Neural cell (in vitro differentiated cells): ENCODE measurements at regions not wholly inside any gene's neighbourhood (a gene's known extent, or its start where the extent isn't known, plus 50 kb on each side); places are given as distances from the start of the nearest gene placed in this dataset.

Experiments used
- H2AFZ ChIP-seq: fragments of 200-600, 300-800 bp; sonication (generic), shearing (Covaris generic); 2 replicates; pipeline ENCODE4 v1.6.0; 2014; ENCODE audit warnings: low read depth, mild to moderate bottlenecking, antibody characterized with exemption, low read length, moderate library complexity
- H3F3A ChIP-seq: fragments of 200-600 bp; shearing (Covaris generic); 2 replicates; pipeline ENCODE4 v1.6.1; 2016; ENCODE audit warnings: mild to moderate bottlenecking, moderate library complexity, mixed read lengths, antibody characterized with exemption, low read length; ENCODE audit not compliant: insufficient read depth, poor library complexity, severe bottlenecking
- H3K27ac ChIP-seq: fragments of 200-600, 300-800 bp; sonication (generic), shearing (Covaris generic); 2 replicates; pipeline ENCODE4 v1.5.1; 2014; ENCODE audit warnings: mild to moderate bottlenecking, low read length, moderate library complexity
- H3K27me3 ChIP-seq: fragments of 300-800, 200-600 bp; sonication (generic), shearing (Covaris generic); 2 replicates; pipeline ENCODE4 v1.6.0; 2014; ENCODE audit warnings: mild to moderate bottlenecking, low read depth, low read length, moderate library complexity; ENCODE audit not compliant: insufficient read depth
- H3K36me3 ChIP-seq: fragments of 300-800, 200-600 bp; sonication (generic), shearing (Covaris generic); 2 replicates; pipeline ENCODE4 v1.5.1; 2014; ENCODE audit warnings: mild to moderate bottlenecking, antibody characterized with exemption, low read length, moderate library complexity; ENCODE audit not compliant: insufficient read depth
- H3K4me2 ChIP-seq: fragments of 300-800, 200-600 bp; sonication (generic), shearing (Covaris generic); 2 replicates; pipeline ENCODE4 v1.6.0; 2014; ENCODE audit warnings: mild to moderate bottlenecking, low read length
- H3K4me3 ChIP-seq: fragments of 300-800, 200-600 bp; sonication (generic), shearing (Covaris generic); 2 replicates; pipeline ENCODE4 v1.5.1; 2014; ENCODE audit warnings: mild to moderate bottlenecking, low read length, moderate library complexity
- H3K79me2 ChIP-seq: fragments of 200-600 bp; shearing (Covaris generic); replicated peaks from 2 replicates; pipeline ENCODE4 v1.6.0; 2014; ENCODE audit warnings: mild to moderate bottlenecking, low read length, moderate library complexity; ENCODE audit not compliant: insufficient read depth
- H3K9ac ChIP-seq: fragments of 300-800, 200-600 bp; sonication (generic), shearing (Covaris generic); 2 replicates; pipeline ENCODE4 v1.6.1; 2016; ENCODE audit warnings: mild to moderate bottlenecking, low read length, mixed read lengths
- H3K9me2 ChIP-seq: fragments of 200-600 bp; shearing (Covaris generic); 2 replicates; pipeline ENCODE4 v1.6.1; 2016; ENCODE audit warnings: mild to moderate bottlenecking, low read length, mixed read lengths; ENCODE audit not compliant: insufficient read depth
- H3K9me3 ChIP-seq: fragments of 200-600, 300-800 bp; sonication (generic), shearing (Covaris generic); 2 replicates; pipeline ENCODE4 v1.6.1; 2016; ENCODE audit warnings: mild to moderate bottlenecking, mixed run types, low read length, moderate library complexity, mixed read lengths
- H4K20me1 ChIP-seq: fragments of 200-600 bp; shearing (Covaris generic); 2 replicates; pipeline ENCODE4 v1.6.1; 2016; ENCODE audit warnings: mild to moderate bottlenecking, mixed run types; ENCODE audit not compliant: insufficient read depth
- EP300 ChIP-seq: fragments of 450-650 bp; conservative IDR thresholded peaks from 2 replicates; pipeline ENCODE4 v1.6.1; 2014; ENCODE audit warnings: antibody characterized with exemption, mild to moderate bottlenecking, moderate library complexity; ENCODE audit not compliant: poor library complexity, severe bottlenecking
- EZH2 ChIP-seq: fragments of 200-600, 300-800 bp; shearing (Covaris generic), sonication (generic); IDR thresholded peaks from 2 replicates; pipeline ENCODE4 v1.6.1; 2014; ENCODE audit warnings: antibody characterized with exemption, low read length, borderline replicate concordance, mild to moderate bottlenecking; ENCODE audit not compliant: insufficient read depth, poor library complexity, severe bottlenecking
- MXI1 ChIP-seq: fragments of 450-650 bp; conservative IDR thresholded peaks from 2 replicates; pipeline ENCODE4 v1.6.1; 2014; ENCODE audit warnings: antibody characterized with exemption, mild to moderate bottlenecking; ENCODE audit not compliant: poor library complexity, severe bottlenecking
- POLR2AphosphoS5 ChIP-seq: IDR thresholded peaks from 2 replicates; pipeline ENCODE4 v1.6.1; 2012
- RAD21 ChIP-seq: fragments of 450-650 bp; conservative IDR thresholded peaks from 2 replicates; pipeline ENCODE4 v1.6.1; 2014; ENCODE audit warnings: antibody characterized with exemption, mild to moderate bottlenecking, moderate library complexity
- SMC3 ChIP-seq: fragments of 450-650 bp; conservative IDR thresholded peaks from 2 replicates; pipeline ENCODE4 v1.6.1; 2014; ENCODE audit warnings: antibody characterized with exemption, mild to moderate bottlenecking, moderate library complexity; ENCODE audit not compliant: poor library complexity
- TAF1 ChIP-seq: IDR thresholded peaks from 2 replicates; pipeline ENCODE4 v1.6.1; 2012; ENCODE audit warnings: low read depth
- TF ChIP-seq, protein P1 (sequence below): fragments of 450-650 bp; IDR thresholded peaks from 2 replicates; pipeline ENCODE4 v1.5.1; 2014; ENCODE audit warnings: antibody characterized with exemption, mild to moderate bottlenecking, moderate library complexity; ENCODE audit not compliant: poor library complexity, severe bottlenecking
- TF ChIP-seq, protein P2 (sequence below): IDR thresholded peaks from 2 replicates; pipeline ENCODE4 v1.6.1; 2012; ENCODE audit warnings: borderline replicate concordance

DNA sequence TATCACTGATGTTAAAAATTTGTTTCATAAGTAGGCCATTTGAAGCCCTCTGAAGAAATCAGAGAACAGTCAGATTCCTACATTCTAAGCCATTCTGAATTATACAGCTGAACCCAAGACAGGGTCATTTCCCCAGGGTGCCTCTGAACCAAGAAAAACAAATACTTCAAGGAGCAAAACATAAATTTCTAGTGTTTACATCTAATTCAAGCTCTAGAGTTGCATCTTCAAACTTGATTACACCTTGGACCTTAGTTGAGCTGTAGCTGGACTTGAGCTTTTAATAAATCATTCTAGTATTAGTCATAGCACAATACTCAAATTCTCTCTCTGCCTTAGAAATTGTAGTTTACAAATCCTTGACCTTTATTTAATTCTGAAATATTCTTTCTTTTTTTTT lies 87.6 kb upstream of the IL15 start:
- Histone ChIP-seq H3K36me3 (no peaks in the 10 kb centered on the region), H4K20me1 (no peaks in the 10 kb centered on the region), H3K9me3 (no peaks in the 10 kb centered on the region), H3K4me3 (no peak overlapping the region), H3K9me2 (no peaks in the 10 kb centered on the region), H3F3A (no peaks in the 10 kb centered on the region), H3K4me2 (no peak overlapping the region), H3K79me2 (no peaks in the 10 kb centered on the region), H3K27me3 (no peaks in the 10 kb centered on the region), H3K27ac (no peak overlapping the region), H2AFZ (no peak overlapping the region), H3K9ac (no peak overlapping the region)
- no peak for TF ChIP-seq TAF1

DNA sequence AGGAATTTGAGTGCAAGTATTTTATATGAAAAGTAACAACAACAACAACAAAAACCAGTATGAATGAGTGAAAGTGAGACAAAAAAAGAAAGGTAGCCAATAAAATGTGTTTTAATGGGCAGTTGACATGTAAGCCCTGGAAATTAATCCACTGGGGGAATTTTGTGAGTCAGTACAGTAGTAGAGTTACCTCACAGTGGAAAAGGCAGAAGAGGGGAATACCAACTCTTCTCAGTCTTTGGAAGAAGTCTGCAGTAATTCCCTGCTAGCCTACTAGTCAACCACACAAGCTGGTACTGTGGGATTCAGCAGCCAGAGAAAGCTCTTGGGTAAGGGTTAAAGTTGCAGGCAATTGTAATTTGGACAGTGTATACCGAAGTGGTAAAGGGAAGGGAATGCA lies 76.3 kb upstream of the IL15 start:
- Histone ChIP-seq H3K9me3 (no peaks in the 10 kb centered on the region), H3F3A (no peaks in the 10 kb centered on the region), H2AFZ (no peak overlapping the region), H3K9me2 (no peaks in the 10 kb centered on the region), H3K27me3 (no peaks in the 10 kb centered on the region), H3K79me2 (no peaks in the 10 kb centered on the region), H3K27ac (no peak overlapping the region), H3K4me3 (no peak overlapping the region), H3K9ac (no peak overlapping the region), H4K20me1 (no peaks in the 10 kb centered on the region), H3K36me3 (no peaks in the 10 kb centered on the region), H3K4me2 (no peak overlapping the region)
- TF ChIP-seq, protein P1, sequence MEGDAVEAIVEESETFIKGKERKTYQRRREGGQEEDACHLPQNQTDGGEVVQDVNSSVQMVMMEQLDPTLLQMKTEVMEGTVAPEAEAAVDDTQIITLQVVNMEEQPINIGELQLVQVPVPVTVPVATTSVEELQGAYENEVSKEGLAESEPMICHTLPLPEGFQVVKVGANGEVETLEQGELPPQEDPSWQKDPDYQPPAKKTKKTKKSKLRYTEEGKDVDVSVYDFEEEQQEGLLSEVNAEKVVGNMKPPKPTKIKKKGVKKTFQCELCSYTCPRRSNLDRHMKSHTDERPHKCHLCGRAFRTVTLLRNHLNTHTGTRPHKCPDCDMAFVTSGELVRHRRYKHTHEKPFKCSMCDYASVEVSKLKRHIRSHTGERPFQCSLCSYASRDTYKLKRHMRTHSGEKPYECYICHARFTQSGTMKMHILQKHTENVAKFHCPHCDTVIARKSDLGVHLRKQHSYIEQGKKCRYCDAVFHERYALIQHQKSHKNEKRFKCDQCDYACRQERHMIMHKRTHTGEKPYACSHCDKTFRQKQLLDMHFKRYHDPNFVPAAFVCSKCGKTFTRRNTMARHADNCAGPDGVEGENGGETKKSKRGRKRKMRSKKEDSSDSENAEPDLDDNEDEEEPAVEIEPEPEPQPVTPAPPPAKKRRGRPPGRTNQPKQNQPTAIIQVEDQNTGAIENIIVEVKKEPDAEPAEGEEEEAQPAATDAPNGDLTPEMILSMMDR, result no peak
- TF ChIP-seq EZH2 (no peak), POLR2AphosphoS5 (no peak), MXI1 (no peak), EP300 (no peak), SMC3 (no peak), RAD21 (no peak), TAF1 (no peak)
- TF ChIP-seq, protein P2, sequence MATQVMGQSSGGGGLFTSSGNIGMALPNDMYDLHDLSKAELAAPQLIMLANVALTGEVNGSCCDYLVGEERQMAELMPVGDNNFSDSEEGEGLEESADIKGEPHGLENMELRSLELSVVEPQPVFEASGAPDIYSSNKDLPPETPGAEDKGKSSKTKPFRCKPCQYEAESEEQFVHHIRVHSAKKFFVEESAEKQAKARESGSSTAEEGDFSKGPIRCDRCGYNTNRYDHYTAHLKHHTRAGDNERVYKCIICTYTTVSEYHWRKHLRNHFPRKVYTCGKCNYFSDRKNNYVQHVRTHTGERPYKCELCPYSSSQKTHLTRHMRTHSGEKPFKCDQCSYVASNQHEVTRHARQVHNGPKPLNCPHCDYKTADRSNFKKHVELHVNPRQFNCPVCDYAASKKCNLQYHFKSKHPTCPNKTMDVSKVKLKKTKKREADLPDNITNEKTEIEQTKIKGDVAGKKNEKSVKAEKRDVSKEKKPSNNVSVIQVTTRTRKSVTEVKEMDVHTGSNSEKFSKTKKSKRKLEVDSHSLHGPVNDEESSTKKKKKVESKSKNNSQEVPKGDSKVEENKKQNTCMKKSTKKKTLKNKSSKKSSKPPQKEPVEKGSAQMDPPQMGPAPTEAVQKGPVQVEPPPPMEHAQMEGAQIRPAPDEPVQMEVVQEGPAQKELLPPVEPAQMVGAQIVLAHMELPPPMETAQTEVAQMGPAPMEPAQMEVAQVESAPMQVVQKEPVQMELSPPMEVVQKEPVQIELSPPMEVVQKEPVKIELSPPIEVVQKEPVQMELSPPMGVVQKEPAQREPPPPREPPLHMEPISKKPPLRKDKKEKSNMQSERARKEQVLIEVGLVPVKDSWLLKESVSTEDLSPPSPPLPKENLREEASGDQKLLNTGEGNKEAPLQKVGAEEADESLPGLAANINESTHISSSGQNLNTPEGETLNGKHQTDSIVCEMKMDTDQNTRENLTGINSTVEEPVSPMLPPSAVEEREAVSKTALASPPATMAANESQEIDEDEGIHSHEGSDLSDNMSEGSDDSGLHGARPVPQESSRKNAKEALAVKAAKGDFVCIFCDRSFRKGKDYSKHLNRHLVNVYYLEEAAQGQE, result no peak

DNA sequence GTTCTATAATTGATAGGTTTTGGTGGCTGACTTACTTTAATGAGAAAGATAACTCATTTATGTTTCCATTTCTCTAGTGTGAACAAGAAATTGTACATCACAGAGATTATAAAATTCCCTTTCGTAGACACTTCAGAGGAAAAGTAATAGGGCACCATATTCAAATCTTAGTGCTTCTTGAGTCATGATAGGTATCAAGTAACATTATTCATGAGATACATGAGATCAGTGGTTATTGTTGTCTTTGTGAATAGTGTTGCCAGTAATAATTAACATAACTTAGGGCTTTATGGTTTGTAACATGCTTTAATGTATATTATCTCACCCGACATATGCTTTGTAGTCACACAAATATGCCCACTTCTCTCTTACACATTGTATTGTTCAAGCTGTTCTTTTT lies 73.7 kb upstream of the IL15 start:
- Histone ChIP-seq H3K79me2 (no peaks in the 10 kb centered on the region), H3K4me2 (no peak overlapping the region), H3K4me3 (no peak overlapping the region), H3K9ac (no peak overlapping the region), H3K36me3 (no peaks in the 10 kb centered on the region), H3K9me3 (no peaks in the 10 kb centered on the region), H3K9me2 (no peaks in the 10 kb centered on the region), H3K27me3 (no peaks in the 10 kb centered on the region), H4K20me1 (no peaks in the 10 kb centered on the region), H3F3A (no peaks in the 10 kb centered on the region), H3K27ac (no peak overlapping the region), H2AFZ (no peak overlapping the region)
- TF ChIP-seq SMC3 (no peak), POLR2AphosphoS5 (no peak), EP300 (no peak), RAD21 (no peak)
